ENCODE measurements at regions not wholly inside any gene's neighbourhood (a gene's known extent, or its start where the extent isn't known, plus 50 kb on each side); places are given as distances from the start of the nearest gene placed in this dataset.
A peak's percentile ranks its signal among the peaks of the same experiment; 100 is the strongest.
"Not testable (repeated sequence)": the region's sequence is repeated elsewhere in the genome, so short reads cannot be mapped to it uniquely, and the experiment has no call there.

GRCh38 chr4:3947761-3948160 is 181.6 kb downstream of the ADRA2C start:
- not testable (repeated sequence) for H3K27ac ChIP-seq (ENCODE audit: low read depth in 1 of 3, low read length in 2 of 3); H3K27me3 ChIP-seq (ENCODE audit: control insufficient read depth in 3 of 3, insufficient read depth in 3 of 3, low read length in 3 of 3); H3K4me1 ChIP-seq (ENCODE audit: control insufficient read depth in 3 of 3, insufficient read depth in 2 of 3, low read depth in 1 of 3, low read length in 2 of 3); H3K9me3 ChIP-seq (ENCODE audit: control insufficient read depth in 2 of 2, insufficient read depth in 1 of 2, low read depth in 1 of 2, low read length in 1 of 2); H3K4me3 ChIP-seq (ENCODE audit: low read depth in 1 of 3, low read length in 3 of 3); H3K36me3 ChIP-seq (ENCODE audit: control insufficient read depth in 3 of 3, insufficient read depth in 2 of 3, low read depth in 1 of 3, low read length in 3 of 3); DNase-seq; FAIRE-seq
- WGBS, 3 donors, result 93 to 95% (median 94%) methylated on average over 21 of the region's 21 CpGs

DNA sequence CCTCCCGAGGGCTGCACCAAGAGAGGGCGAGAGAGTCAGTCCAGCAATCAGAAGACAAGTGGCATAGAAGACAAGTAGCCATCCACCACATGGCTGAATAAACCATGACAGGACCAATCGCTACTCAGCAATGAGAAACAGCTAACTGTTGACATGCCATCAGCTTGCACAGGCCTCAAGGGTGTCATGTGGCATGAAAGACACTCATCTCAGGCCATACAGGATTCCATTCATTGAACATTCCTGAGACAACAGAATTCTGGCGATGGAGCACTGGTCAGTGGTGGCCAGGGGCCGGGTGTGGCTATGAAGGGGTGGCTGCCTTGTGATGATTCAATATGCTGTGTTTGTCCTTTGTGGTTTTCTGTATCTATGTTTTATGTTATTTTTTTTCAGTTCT is 182.0 kb downstream of the ADRA2C start:
- H3K27ac ChIP-seq (ENCODE audit: low read depth in 1 of 3, low read length in 2 of 3); H3K36me3 ChIP-seq (ENCODE audit: control insufficient read depth in 3 of 3, insufficient read depth in 2 of 3, low read depth in 1 of 3, low read length in 3 of 3); H3K27me3 ChIP-seq (ENCODE audit: control insufficient read depth in 3 of 3, insufficient read depth in 3 of 3, low read length in 3 of 3); H3K4me3 ChIP-seq (ENCODE audit: low read depth in 1 of 3, low read length in 3 of 3); FAIRE-seq; DNase-seq; H3K4me1 ChIP-seq (ENCODE audit: control insufficient read depth in 3 of 3, insufficient read depth in 2 of 3, low read depth in 1 of 3, low read length in 2 of 3); H3K9me3 ChIP-seq (ENCODE audit: control insufficient read depth in 2 of 2, insufficient read depth in 1 of 2, low read depth in 1 of 2, low read length in 1 of 2): not testable (repeated sequence)
- WGBS, 3 donors, result 95 to 97% (median 96%) methylated on average over 5 of the region's 5 CpGs

DNA sequence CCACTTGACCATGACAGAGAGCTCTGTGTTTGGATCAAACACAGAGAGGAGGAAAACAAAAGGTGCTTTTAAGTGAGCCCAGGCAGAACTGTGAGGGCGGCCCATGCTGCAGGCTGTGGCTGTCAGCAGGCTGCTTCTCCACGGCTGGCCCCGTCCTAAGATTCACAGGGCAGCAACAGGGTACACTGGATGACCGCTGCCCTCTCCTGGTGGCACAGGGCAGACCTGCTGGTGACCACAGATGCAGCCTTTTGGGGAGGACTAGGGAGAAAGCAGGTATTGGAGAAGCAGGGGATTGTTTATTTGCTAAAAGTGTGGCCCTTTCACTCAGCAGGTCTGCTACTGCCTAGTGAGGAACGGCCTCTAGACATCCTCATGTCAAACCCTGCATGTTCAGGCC is 183.7 kb downstream of the ADRA2C start:
- H3K27ac ChIP-seq (ENCODE audit: low read depth in 1 of 3, low read length in 2 of 3); H3K36me3 ChIP-seq (ENCODE audit: control insufficient read depth in 3 of 3, insufficient read depth in 2 of 3, low read depth in 1 of 3, low read length in 3 of 3); H3K27me3 ChIP-seq (ENCODE audit: control insufficient read depth in 3 of 3, insufficient read depth in 3 of 3, low read length in 3 of 3); H3K4me1 ChIP-seq (ENCODE audit: control insufficient read depth in 3 of 3, insufficient read depth in 2 of 3, low read depth in 1 of 3, low read length in 2 of 3); H3K9me3 ChIP-seq (ENCODE audit: control insufficient read depth in 2 of 2, insufficient read depth in 1 of 2, low read depth in 1 of 2, low read length in 1 of 2); H3K4me3 ChIP-seq (ENCODE audit: low read depth in 1 of 3, low read length in 3 of 3); FAIRE-seq: not testable (repeated sequence)
- 71 to 83% (median 74%) methylated on average over 4 to 5 of the region's 5 CpGs for WGBS, 3 donors
- peak; percentile 21 to 26 for DNase-seq

- H3K27me3 ChIP-seq (ENCODE audit: control insufficient read depth in 3 of 3, insufficient read depth in 3 of 3, low read length in 3 of 3); H3K4me3 ChIP-seq (ENCODE audit: low read depth in 1 of 3, low read length in 3 of 3); DNase-seq; H3K36me3 ChIP-seq (ENCODE audit: control insufficient read depth in 3 of 3, insufficient read depth in 2 of 3, low read depth in 1 of 3, low read length in 3 of 3); H3K9me3 ChIP-seq (ENCODE audit: control insufficient read depth in 2 of 2, insufficient read depth in 1 of 2, low read depth in 1 of 2, low read length in 1 of 2); H3K27ac ChIP-seq (ENCODE audit: low read depth in 1 of 3, low read length in 2 of 3); FAIRE-seq; H3K4me1 ChIP-seq (ENCODE audit: control insufficient read depth in 3 of 3, insufficient read depth in 2 of 3, low read depth in 1 of 3, low read length in 2 of 3): not testable (repeated sequence)
- WGBS, 3 donors, result 88 to 89% (median 89%) methylated on average over 9 of the region's 9 CpGs
Measured at GRCh38 chr4:3952443-3953139, 186.4 kb downstream of the ADRA2C start.

DNA sequence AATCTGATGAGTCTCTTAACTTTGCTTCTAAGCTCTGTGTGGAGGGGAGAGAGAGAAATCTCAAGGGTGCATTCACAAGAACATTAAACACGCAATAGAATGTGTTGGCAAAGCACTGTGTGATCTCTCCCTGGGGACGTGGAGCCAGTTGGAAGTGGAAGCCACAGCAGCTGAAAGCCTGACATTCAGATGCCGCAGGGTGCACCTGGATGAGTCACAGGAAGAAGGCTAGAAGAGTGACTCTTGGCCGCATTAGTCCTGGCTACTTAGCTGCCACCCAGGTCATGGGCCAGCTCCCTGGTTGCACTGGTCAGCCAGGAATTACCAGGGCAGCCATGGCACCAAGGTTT is 186.9 kb downstream of the ADRA2C start:
- WGBS, 3 donors, result 80 to 86% (median 83%) methylated on average over 4 of the region's 4 CpGs
- DNase-seq, result not testable (repeated sequence)

GRCh38 chr4:3954540-3955320 is 188.5 kb downstream of the ADRA2C start:
- not testable (repeated sequence) for H3K27me3 ChIP-seq (ENCODE audit: control insufficient read depth in 3 of 3, insufficient read depth in 3 of 3, low read length in 3 of 3); H3K9me3 ChIP-seq (ENCODE audit: control insufficient read depth in 2 of 2, insufficient read depth in 1 of 2, low read depth in 1 of 2, low read length in 1 of 2); H3K4me1 ChIP-seq (ENCODE audit: control insufficient read depth in 3 of 3, insufficient read depth in 2 of 3, low read depth in 1 of 3, low read length in 2 of 3); H3K36me3 ChIP-seq (ENCODE audit: control insufficient read depth in 3 of 3, insufficient read depth in 2 of 3, low read depth in 1 of 3, low read length in 3 of 3); FAIRE-seq
- 0 to 1% (median 1%) methylated on average over 35 to 53 of the region's 53 CpGs for WGBS, 3 donors
- peak overlapping the region; percentile 46 to 88 (median 53) for H3K27ac ChIP-seq (ENCODE audit: low read depth in 1 of 3, low read length in 2 of 3)
- peak; percentile 28 to 73 for DNase-seq
- H3K4me3 ChIP-seq (ENCODE audit: low read depth in 1 of 3, low read length in 3 of 3), result peak overlapping the region; percentile 47 to 68 (median 56)

More for the DNA sequence above, 186.9 kb downstream of the ADRA2C start:
- H3K27ac ChIP-seq (ENCODE audit: low read depth in 1 of 3, low read length in 2 of 3); H3K4me3 ChIP-seq (ENCODE audit: low read depth in 1 of 3, low read length in 3 of 3); FAIRE-seq; H3K36me3 ChIP-seq (ENCODE audit: control insufficient read depth in 3 of 3, insufficient read depth in 2 of 3, low read depth in 1 of 3, low read length in 3 of 3); H3K27me3 ChIP-seq (ENCODE audit: control insufficient read depth in 3 of 3, insufficient read depth in 3 of 3, low read length in 3 of 3); H3K4me1 ChIP-seq (ENCODE audit: control insufficient read depth in 3 of 3, insufficient read depth in 2 of 3, low read depth in 1 of 3, low read length in 2 of 3); H3K9me3 ChIP-seq (ENCODE audit: control insufficient read depth in 2 of 2, insufficient read depth in 1 of 2, low read depth in 1 of 2, low read length in 1 of 2): not testable (repeated sequence)

DNA sequence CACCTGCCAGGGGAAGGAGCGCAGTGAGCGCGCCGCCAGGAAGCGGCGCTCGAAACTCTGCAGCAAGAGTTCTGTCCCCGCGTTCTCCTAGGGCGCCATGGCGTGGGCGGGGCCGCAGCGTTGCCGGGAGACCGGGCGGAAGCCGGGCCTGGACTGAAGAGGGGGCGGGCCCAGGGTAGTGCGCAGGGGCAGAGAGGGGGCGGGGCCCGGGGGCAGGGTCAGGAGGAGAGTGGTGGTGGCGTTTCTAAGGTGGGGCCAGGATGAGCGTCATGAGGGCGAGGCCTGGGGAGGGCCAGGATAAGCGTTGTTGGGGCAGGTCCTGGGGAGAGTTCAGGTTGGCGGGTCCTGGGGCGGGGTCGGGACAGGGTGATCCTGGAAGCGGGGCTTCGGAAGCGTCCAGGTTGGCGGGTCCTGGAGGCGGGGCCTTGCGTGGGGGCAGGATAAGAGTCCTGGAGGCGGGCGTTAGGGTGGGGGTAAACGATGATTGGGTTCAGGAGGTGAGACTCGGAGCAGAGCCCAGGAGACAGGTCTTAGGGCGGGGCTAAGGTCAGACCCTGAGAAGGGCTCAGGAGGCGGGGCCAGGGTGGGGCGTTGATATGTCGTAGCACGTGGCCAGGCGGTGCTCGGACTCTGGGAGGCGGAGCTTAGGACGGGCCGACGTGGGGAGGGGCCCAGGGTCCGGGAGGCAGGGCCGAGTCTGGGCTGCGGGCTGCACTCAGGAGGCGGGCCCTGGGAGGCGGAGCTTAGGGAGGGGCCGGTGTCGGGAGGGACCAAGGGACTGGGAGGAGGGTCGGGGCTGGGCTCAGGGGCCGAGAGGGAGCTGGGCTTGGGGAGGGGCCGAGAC is 189.4 kb downstream of the ADRA2C start:
- DNase-seq, result peak; percentile 99
- Histone ChIP-seq H3K4me3 (ENCODE audit: low read depth in 1 of 3, low read length in 3 of 3) (peak overlapping the region; percentile 56 to 68 (median 56)), H3K27ac (ENCODE audit: low read depth in 1 of 3, low read length in 2 of 3) (peak overlapping the region; percentile 55 to 91 (median 88))
- not testable (repeated sequence) for H3K36me3 ChIP-seq (ENCODE audit: control insufficient read depth in 3 of 3, insufficient read depth in 2 of 3, low read depth in 1 of 3, low read length in 3 of 3); H3K27me3 ChIP-seq (ENCODE audit: control insufficient read depth in 3 of 3, insufficient read depth in 3 of 3, low read length in 3 of 3); H3K9me3 ChIP-seq (ENCODE audit: control insufficient read depth in 2 of 2, insufficient read depth in 1 of 2, low read depth in 1 of 2, low read length in 1 of 2); FAIRE-seq; H3K4me1 ChIP-seq (ENCODE audit: control insufficient read depth in 3 of 3, insufficient read depth in 2 of 3, low read depth in 1 of 3, low read length in 2 of 3)
- WGBS, 3 donors, result 0 to 1% (median 0%) methylated on average over 47 to 60 of the region's 60 CpGs

DNA sequence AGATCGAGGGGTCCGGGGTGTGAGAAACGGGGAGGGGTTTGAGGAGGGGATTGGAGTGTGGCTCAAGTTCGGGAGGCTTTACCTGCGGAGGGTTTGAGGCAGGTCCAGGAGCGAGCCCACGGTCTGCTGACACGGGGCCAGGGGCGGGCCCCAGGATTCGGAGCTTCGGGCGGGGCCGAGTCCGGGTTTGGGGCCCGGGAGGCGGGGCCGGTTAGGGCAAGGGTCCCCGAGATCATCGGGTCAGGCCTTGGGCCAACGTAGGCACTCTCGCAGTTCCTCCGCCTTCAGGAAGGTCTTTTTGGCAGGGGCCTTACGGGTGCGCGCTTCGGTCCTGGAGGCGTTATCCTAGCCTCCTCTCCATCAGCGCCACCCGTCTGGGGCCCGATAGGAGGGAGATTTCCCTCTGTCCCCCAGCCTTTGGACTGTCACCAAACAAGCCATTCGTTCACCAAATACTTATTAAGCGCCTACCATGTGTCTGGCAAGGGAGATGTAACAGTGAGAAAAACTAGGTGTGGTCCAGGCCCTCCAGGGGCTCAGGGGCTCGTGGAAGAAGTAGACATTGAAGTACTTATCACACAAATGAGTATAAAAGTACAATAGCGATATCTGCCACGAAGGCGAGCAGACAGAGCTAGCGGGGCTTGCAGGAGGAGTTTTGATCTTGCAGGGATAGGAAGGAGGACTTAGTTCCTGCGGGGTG is 190.1 kb downstream of the ADRA2C start:
- peak in 1 of 2 donors; percentile 42 for DNase-seq
- not testable (repeated sequence) for H3K4me1 ChIP-seq (ENCODE audit: control insufficient read depth in 3 of 3, insufficient read depth in 2 of 3, low read depth in 1 of 3, low read length in 2 of 3); H3K36me3 ChIP-seq (ENCODE audit: control insufficient read depth in 3 of 3, insufficient read depth in 2 of 3, low read depth in 1 of 3, low read length in 3 of 3); H3K9me3 ChIP-seq (ENCODE audit: control insufficient read depth in 2 of 2, insufficient read depth in 1 of 2, low read depth in 1 of 2, low read length in 1 of 2); H3K27me3 ChIP-seq (ENCODE audit: control insufficient read depth in 3 of 3, insufficient read depth in 3 of 3, low read length in 3 of 3); FAIRE-seq
- peak overlapping the region; percentile 55 to 88 (median 67) for H3K27ac ChIP-seq (ENCODE audit: low read depth in 1 of 3, low read length in 2 of 3)
- peak overlapping the region; percentile 23 to 56 (median 48) for H3K4me3 ChIP-seq (ENCODE audit: low read depth in 1 of 3, low read length in 3 of 3)
- 1 to 5% (median 5%) methylated on average over 30 to 38 of the region's 38 CpGs for WGBS, 3 donors
